ENCODE measurements at regions not wholly inside any gene's neighbourhood (a gene's known extent, or its start where the extent isn't known, plus 50 kb on each side); places are given as distances from the start of the nearest gene placed in this dataset.

DNA sequence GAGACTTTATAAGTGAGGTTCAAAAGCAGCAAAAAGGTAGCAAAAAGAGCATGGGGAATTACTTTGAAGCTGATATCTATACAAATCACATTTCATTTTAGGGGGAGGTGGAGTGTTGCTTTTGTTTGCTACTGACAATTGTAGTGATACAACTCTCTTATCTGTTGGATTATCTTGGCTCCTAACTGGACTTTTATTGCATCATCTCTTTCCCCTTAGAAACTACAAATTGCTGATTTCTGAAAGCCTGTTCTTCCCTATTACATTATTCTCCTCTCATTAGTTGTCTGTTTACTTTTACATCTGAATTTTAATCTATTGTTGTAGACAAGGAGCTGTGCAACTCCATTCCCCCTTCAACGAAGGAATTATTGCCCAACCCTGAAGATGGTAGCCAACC is 75.0 kb upstream of the GNPDA2 start:
- TF ChIP-seq POLR2A (IDR thresholded peaks at IDR 0.05) = no peak
- TF ChIP-seq, protein P1, sequence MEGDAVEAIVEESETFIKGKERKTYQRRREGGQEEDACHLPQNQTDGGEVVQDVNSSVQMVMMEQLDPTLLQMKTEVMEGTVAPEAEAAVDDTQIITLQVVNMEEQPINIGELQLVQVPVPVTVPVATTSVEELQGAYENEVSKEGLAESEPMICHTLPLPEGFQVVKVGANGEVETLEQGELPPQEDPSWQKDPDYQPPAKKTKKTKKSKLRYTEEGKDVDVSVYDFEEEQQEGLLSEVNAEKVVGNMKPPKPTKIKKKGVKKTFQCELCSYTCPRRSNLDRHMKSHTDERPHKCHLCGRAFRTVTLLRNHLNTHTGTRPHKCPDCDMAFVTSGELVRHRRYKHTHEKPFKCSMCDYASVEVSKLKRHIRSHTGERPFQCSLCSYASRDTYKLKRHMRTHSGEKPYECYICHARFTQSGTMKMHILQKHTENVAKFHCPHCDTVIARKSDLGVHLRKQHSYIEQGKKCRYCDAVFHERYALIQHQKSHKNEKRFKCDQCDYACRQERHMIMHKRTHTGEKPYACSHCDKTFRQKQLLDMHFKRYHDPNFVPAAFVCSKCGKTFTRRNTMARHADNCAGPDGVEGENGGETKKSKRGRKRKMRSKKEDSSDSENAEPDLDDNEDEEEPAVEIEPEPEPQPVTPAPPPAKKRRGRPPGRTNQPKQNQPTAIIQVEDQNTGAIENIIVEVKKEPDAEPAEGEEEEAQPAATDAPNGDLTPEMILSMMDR (IDR thresholded peaks at IDR 0.05) = no peak
